ENCODE measurements at regions not wholly inside any gene's neighbourhood (a gene's known extent, or its start where the extent isn't known, plus 50 kb on each side); places are given as distances from the start of the nearest gene placed in this dataset.

GRCh38 chr1:95312181-95312580 lies 78.2 kb downstream of the RWDD3 start:
- TF ChIP-seq SKI (IDR thresholded peaks at IDR 0.05; ENCODE audit: partially characterized antibody) (no peak), ATF3 (CRISPR knock-in tag; IDR thresholded peaks at IDR 0.05) (no peak), ZFP36L2 (CRISPR knock-in tag; IDR thresholded peaks at IDR 0.05) (no peak), ZNF225 (CRISPR knock-in tag; IDR thresholded peaks at IDR 0.05) (no peak), ZNF761 (CRISPR knock-in tag; conservative IDR thresholded peaks at IDR 0.05) (no peak), SMAD1 (CRISPR knock-in tag; IDR thresholded peaks at IDR 0.05; ENCODE audit: borderline replicate concordance, low read depth) (no peak), MEF2D (CRISPR knock-in tag; IDR thresholded peaks at IDR 0.05) (no peak), ZNF318 (CRISPR knock-in tag; IDR thresholded peaks at IDR 0.05) (no peak), EP300 (IDR thresholded peaks at IDR 0.05; ENCODE audit: low read depth in 2 of 2, low read length in 2 of 2) (no peak), EP300 (CRISPR knock-in tag; IDR thresholded peaks at IDR 0.05; ENCODE audit: borderline replicate concordance) (no peak), ZBTB34 (CRISPR knock-in tag; IDR thresholded peaks at IDR 0.05) (no peak)
- TF ChIP-seq, protein P1, sequence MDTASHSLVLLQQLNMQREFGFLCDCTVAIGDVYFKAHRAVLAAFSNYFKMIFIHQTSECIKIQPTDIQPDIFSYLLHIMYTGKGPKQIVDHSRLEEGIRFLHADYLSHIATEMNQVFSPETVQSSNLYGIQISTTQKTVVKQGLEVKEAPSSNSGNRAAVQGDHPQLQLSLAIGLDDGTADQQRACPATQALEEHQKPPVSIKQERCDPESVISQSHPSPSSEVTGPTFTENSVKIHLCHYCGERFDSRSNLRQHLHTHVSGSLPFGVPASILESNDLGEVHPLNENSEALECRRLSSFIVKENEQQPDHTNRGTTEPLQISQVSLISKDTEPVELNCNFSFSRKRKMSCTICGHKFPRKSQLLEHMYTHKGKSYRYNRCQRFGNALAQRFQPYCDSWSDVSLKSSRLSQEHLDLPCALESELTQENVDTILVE (CRISPR knock-in tag; IDR thresholded peaks at IDR 0.05) = no peak
- TF ChIP-seq, protein P2, sequence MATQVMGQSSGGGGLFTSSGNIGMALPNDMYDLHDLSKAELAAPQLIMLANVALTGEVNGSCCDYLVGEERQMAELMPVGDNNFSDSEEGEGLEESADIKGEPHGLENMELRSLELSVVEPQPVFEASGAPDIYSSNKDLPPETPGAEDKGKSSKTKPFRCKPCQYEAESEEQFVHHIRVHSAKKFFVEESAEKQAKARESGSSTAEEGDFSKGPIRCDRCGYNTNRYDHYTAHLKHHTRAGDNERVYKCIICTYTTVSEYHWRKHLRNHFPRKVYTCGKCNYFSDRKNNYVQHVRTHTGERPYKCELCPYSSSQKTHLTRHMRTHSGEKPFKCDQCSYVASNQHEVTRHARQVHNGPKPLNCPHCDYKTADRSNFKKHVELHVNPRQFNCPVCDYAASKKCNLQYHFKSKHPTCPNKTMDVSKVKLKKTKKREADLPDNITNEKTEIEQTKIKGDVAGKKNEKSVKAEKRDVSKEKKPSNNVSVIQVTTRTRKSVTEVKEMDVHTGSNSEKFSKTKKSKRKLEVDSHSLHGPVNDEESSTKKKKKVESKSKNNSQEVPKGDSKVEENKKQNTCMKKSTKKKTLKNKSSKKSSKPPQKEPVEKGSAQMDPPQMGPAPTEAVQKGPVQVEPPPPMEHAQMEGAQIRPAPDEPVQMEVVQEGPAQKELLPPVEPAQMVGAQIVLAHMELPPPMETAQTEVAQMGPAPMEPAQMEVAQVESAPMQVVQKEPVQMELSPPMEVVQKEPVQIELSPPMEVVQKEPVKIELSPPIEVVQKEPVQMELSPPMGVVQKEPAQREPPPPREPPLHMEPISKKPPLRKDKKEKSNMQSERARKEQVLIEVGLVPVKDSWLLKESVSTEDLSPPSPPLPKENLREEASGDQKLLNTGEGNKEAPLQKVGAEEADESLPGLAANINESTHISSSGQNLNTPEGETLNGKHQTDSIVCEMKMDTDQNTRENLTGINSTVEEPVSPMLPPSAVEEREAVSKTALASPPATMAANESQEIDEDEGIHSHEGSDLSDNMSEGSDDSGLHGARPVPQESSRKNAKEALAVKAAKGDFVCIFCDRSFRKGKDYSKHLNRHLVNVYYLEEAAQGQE (IDR thresholded peaks at IDR 0.05; ENCODE audit: borderline replicate concordance in 1 of 2, low read depth in 1 of 2, low read length in 2 of 2) = no peak
